ENCODE measurements at regions not wholly inside any gene's neighbourhood (a gene's known extent, or its start where the extent isn't known, plus 50 kb on each side); places are given as distances from the start of the nearest gene placed in this dataset.

DNA sequence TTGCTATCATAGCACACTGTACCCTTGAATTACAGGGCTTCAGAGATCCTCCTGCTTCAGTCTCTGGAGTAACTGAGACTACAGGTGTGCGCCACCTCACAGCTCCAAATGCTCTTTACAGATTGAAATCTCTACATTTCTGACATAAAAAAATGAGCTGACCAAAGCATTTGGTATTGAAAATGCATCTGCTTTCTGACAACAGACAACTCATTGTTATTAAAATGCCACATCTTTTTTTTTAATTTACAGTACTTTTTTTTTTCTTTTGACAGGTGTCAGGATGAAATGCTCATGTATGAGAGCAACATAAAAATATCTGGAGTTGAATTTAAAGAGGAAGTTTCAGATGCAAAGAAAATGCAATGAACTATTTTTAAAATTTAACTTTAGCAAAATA is 764.5 kb downstream of the TRAM1L1 start:
- no peak overlapping the region for H3K14ac ChIP-seq (replicated peaks; ENCODE audit: low read depth, low read length)
- H3K79me1 ChIP-seq (ENCODE audit: low read depth in 1 of 2, low read length in 2 of 2), result no peaks in the 10 kb centered on the region
- H2AK5ac ChIP-seq (ENCODE audit: low read depth, low read length), result no peak overlapping the region
- H2BK15ac ChIP-seq (ENCODE audit: low read depth, low read length), result no peak overlapping the region
- H3K4ac ChIP-seq (ENCODE audit: low read depth, low read length), result no peak overlapping the region
- H3K9me3 ChIP-seq (ENCODE audit: control insufficient read depth, insufficient read depth, low read length), result peaks cover 2% of the 10 kb centered on the region
- in situ Hi-C loops (cut with MboI; ENCODE audit: low sequenced_read_pairs), result no loop called here
- H4K20me1 ChIP-seq (ENCODE audit: insufficient read depth, low read length), result no peaks in the 10 kb centered on the region
- H3K9me1 ChIP-seq (ENCODE audit: insufficient read depth, low read length), result no peaks in the 10 kb centered on the region
- ATAC-seq (ENCODE audit: low read depth) (no peak), DNase-seq (no peak)
- no peaks in the 10 kb centered on the region for H3K27me3 ChIP-seq (ENCODE audit: control insufficient read depth, insufficient read depth, low read length)
- TF ChIP-seq RAD21 (IDR thresholded peaks at IDR 0.05; ENCODE audit: low read length) (no peak), SMC3 (IDR thresholded peaks at IDR 0.05; ENCODE audit: low read depth, low read length) (no peak), MAFK (IDR thresholded peaks at IDR 0.05; ENCODE audit: low read depth, low read length) (no peak), RFX5 (IDR thresholded peaks at IDR 0.05; ENCODE audit: low read depth, low read length) (no peak), MAZ (IDR thresholded peaks at IDR 0.05; ENCODE audit: borderline replicate concordance, low read depth, low read length) (no peak), CEBPB (IDR thresholded peaks at IDR 0.05; ENCODE audit: low read depth, low read length) (no peak), RCOR1 (IDR thresholded peaks at IDR 0.05; ENCODE audit: insufficient replicate concordance, low read length) (no peak), FOS (IDR thresholded peaks at IDR 0.05; ENCODE audit: low read depth, low read length) (no peak), CHD1 (IDR thresholded peaks at IDR 0.05; ENCODE audit: low read depth, low read length) (no peak), NFE2L2 (IDR thresholded peaks at IDR 0.05; ENCODE audit: low read depth, low read length) (no peak), MXI1 (IDR thresholded peaks at IDR 0.05; ENCODE audit: borderline replicate concordance, low read depth, low read length) (no peak), POLR2A (IDR thresholded peaks at IDR 0.05; ENCODE audit: low read depth, low read length) (no peak), BHLHE40 (IDR thresholded peaks at IDR 0.05; ENCODE audit: low read depth, low read length) (no peak)
- TF ChIP-seq, protein P1, sequence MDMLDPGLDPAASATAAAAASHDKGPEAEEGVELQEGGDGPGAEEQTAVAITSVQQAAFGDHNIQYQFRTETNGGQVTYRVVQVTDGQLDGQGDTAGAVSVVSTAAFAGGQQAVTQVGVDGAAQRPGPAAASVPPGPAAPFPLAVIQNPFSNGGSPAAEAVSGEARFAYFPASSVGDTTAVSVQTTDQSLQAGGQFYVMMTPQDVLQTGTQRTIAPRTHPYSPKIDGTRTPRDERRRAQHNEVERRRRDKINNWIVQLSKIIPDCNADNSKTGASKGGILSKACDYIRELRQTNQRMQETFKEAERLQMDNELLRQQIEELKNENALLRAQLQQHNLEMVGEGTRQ (IDR thresholded peaks at IDR 0.05; ENCODE audit: low read depth, low read length), result no peak
- TF ChIP-seq, protein P2, sequence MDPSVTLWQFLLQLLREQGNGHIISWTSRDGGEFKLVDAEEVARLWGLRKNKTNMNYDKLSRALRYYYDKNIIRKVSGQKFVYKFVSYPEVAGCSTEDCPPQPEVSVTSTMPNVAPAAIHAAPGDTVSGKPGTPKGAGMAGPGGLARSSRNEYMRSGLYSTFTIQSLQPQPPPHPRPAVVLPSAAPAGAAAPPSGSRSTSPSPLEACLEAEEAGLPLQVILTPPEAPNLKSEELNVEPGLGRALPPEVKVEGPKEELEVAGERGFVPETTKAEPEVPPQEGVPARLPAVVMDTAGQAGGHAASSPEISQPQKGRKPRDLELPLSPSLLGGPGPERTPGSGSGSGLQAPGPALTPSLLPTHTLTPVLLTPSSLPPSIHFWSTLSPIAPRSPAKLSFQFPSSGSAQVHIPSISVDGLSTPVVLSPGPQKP (IDR thresholded peaks at IDR 0.05; ENCODE audit: borderline replicate concordance, low read depth, low read length), result no peak
- TF ChIP-seq, protein P3, sequence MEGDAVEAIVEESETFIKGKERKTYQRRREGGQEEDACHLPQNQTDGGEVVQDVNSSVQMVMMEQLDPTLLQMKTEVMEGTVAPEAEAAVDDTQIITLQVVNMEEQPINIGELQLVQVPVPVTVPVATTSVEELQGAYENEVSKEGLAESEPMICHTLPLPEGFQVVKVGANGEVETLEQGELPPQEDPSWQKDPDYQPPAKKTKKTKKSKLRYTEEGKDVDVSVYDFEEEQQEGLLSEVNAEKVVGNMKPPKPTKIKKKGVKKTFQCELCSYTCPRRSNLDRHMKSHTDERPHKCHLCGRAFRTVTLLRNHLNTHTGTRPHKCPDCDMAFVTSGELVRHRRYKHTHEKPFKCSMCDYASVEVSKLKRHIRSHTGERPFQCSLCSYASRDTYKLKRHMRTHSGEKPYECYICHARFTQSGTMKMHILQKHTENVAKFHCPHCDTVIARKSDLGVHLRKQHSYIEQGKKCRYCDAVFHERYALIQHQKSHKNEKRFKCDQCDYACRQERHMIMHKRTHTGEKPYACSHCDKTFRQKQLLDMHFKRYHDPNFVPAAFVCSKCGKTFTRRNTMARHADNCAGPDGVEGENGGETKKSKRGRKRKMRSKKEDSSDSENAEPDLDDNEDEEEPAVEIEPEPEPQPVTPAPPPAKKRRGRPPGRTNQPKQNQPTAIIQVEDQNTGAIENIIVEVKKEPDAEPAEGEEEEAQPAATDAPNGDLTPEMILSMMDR (conservative IDR thresholded peaks at IDR 0.05; ENCODE audit: low read depth, low read length), result no peak
- no CpG with 5 or more reads among the region's 1 CpG for WGBS, 2 experiments (ENCODE audit: extremely low coverage in 2 of 2, insufficient read length in 1 of 2)
- H3K36me3 ChIP-seq (ENCODE audit: control insufficient read depth, insufficient read depth, low read length), result no peaks in the 10 kb centered on the region
- no peak overlapping the region for H3K4me2 ChIP-seq (ENCODE audit: low read depth, low read length)
- H3K4me3 ChIP-seq (ENCODE audit: insufficient read depth, low read depth, low read length), result no peak overlapping the region
- H2AK9ac ChIP-seq (replicated peaks; ENCODE audit: low read depth, low read length, poor library complexity), result no peak overlapping the region
- ChIA-PET CTCF (no interaction called here), POLR2A (ENCODE audit: unreplicated experiment) (no interaction called here)
- intact Hi-C loops (cut with micrococcal nuclease), result no loop called here
- no peak overlapping the region for H4K5ac ChIP-seq (ENCODE audit: low read depth, low read length)
- H2AFZ ChIP-seq (replicated peaks; ENCODE audit: low read length, poor library complexity), result no peak overlapping the region
- H2BK5ac ChIP-seq (ENCODE audit: low read depth, low read length, poor library complexity, severe bottlenecking), result no peak overlapping the region
- no peak overlapping the region for H3K27ac ChIP-seq (ENCODE audit: insufficient read depth, low read length)
- dilution Hi-C loops (cut with HindIII; ENCODE audit: low sequenced_read_pairs, unreplicated experiment), result no loop called here
- no peaks in the 10 kb centered on the region for H3K4me1 ChIP-seq (ENCODE audit: control insufficient read depth, insufficient read depth, low read length)
- no peak overlapping the region for H2BK20ac ChIP-seq (ENCODE audit: low read depth, low read length)
- H4K91ac ChIP-seq (ENCODE audit: insufficient read depth, low read depth, low read length), result no peak overlapping the region
- H3K23ac ChIP-seq (ENCODE audit: low read depth, low read length), result no peak overlapping the region
- no TSS peak for BruUV-seq (replicated peaks)
- no peak overlapping the region for H3K9ac ChIP-seq (ENCODE audit: low read depth, low read length)
- H3K18ac ChIP-seq (ENCODE audit: low read depth, low read length), result no peak overlapping the region
- H4K8ac ChIP-seq (ENCODE audit: low read depth in 2 of 2, low read length in 2 of 2), result no peak overlapping the region
- H3K56ac ChIP-seq (ENCODE audit: extremely low read depth, insufficient read depth, low read length), result no peak overlapping the region
- H2BK120ac ChIP-seq (ENCODE audit: low read depth, low read length), result no peak overlapping the region

Data from IMR-90 (cell line).